Brain microvascular endothelial cell (primary cell): ENCODE measurements at regions not wholly inside any gene's neighbourhood (a gene's known extent, or its start where the extent isn't known, plus 50 kb on each side); places are given as distances from the start of the nearest gene placed in this dataset.

Experiments
- DNase-seq: peaks from one replicate; pipeline ENCODE4 v3.0.0-alpha.2; 2020
- H3K27ac ChIP-seq: fragments of 250-450 bp; sonication (Bioruptor Pico); 2 replicates; pipeline ENCODE4 v1.5.1; 2020; ENCODE audit warnings: mild to moderate bottlenecking, moderate library complexity
- H3K27me3 ChIP-seq: fragments of 250-450 bp; sonication (Bioruptor Pico); replicated peaks from 2 replicates; pipeline ENCODE4 v1.5.1; 2020; ENCODE audit warnings: mild to moderate bottlenecking
- H3K36me3 ChIP-seq: fragments of 250-450 bp; sonication (Bioruptor Pico); replicated peaks from 2 replicates; pipeline ENCODE4 v1.5.1; 2020; ENCODE audit warnings: mild to moderate bottlenecking
- H3K4me3 ChIP-seq: 2 replicates; pipeline ENCODE4 v1.5.1; 2011; ENCODE audit warnings: low read depth, mild to moderate bottlenecking, control low read depth, low read length, moderate library complexity
- in situ Hi-C: cut with HindIII; loops from 2 replicates; pipeline ENCODE4 v1.10.0; 2017; ENCODE audit warnings: low sequenced_read_pairs, low pct_ligation_motif_present
- TF ChIP-seq, protein P1 (sequence below): IDR thresholded peaks from 2 replicates; pipeline ENCODE4 v1.5.1; 2011; ENCODE audit warnings: low read depth, mild to moderate bottlenecking, moderate library complexity, low read length, control low read depth, inconsistent platforms; ENCODE audit errors: missing control alignments

DNA sequence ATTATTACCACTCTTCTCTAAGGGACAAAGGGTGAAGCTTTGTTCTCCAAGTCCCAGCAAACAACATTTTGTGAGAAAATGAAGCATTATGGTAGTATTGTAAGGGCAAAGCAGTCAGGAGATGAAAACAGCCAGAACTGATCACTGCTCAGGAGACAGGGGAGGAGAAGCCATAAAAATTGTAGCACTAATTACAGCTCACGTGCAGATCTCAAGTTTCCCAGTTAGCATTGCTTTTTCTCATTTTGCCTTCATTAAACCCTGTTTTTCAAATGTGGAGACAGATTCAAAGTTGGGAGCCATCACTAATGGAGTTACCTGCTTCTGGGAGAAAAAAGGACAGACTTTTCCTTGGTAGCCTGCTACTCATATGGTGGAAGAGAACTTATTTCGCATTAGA, 210.9 kb upstream of the PDE10A start:
- in situ Hi-C loops = no loop called here
- H3K4me3 ChIP-seq = no peak overlapping the region
- no peaks in the 10 kb centered on the region for H3K36me3 ChIP-seq
- TF ChIP-seq, protein P1, sequence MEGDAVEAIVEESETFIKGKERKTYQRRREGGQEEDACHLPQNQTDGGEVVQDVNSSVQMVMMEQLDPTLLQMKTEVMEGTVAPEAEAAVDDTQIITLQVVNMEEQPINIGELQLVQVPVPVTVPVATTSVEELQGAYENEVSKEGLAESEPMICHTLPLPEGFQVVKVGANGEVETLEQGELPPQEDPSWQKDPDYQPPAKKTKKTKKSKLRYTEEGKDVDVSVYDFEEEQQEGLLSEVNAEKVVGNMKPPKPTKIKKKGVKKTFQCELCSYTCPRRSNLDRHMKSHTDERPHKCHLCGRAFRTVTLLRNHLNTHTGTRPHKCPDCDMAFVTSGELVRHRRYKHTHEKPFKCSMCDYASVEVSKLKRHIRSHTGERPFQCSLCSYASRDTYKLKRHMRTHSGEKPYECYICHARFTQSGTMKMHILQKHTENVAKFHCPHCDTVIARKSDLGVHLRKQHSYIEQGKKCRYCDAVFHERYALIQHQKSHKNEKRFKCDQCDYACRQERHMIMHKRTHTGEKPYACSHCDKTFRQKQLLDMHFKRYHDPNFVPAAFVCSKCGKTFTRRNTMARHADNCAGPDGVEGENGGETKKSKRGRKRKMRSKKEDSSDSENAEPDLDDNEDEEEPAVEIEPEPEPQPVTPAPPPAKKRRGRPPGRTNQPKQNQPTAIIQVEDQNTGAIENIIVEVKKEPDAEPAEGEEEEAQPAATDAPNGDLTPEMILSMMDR = no peak
- H3K27ac ChIP-seq = no peak overlapping the region
- DNase-seq = no peak
- peaks cover 25% of the 10 kb centered on the region for H3K27me3 ChIP-seq

DNA sequence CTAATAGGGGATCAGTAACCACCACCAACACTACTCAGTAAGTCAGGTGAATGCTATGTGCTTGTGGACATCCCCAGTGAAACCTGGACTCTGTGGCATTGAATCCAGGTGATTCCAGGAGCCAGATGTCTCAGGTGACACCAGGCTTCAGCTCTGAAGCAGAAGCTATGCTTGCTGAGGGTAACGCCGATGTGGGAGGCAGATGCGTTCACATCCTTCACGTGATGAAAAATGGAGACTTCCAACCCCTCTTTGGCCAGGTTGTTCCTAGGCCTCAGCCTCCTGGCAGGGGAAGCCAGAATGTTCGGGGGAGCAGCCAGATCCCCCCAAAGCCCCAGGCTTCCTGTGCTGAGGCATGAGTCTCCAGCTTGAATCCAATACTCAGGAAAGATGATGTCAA, 209.8 kb upstream of the PDE10A start:
- in situ Hi-C loops = no loop called here
- TF ChIP-seq, protein P1 = no peak
- Histone ChIP-seq H3K36me3 (no peaks in the 10 kb centered on the region), H3K4me3 (no peak overlapping the region), H3K27ac (no peak overlapping the region), H3K27me3 (peaks cover 25% of the 10 kb centered on the region)
- no peak for DNase-seq

DNA sequence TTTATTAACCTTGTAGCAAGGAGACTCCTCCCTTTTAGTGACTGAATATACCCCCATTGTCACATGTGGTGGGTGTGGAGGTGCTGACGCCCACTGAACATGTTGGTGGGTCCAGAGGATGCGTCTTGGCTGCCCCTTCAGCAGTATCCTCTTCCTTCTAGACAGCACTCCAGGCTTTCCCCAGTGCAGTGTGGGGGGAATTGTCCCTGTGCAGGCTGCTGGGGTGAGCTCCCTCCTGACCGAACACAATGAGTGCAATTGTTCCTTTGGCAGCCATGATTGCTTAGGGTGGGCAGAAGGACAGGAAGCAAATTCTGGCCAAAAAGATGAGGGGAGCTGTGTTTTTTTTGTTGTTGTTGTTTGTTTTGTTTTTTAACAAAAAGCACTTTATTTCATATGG, 209.3 kb upstream of the PDE10A start:
- TF ChIP-seq, protein P1 = no peak
- Histone ChIP-seq H3K36me3 (no peaks in the 10 kb centered on the region), H3K27me3 (peaks cover 25% of the 10 kb centered on the region), H3K4me3 (no peak overlapping the region), H3K27ac (no peak overlapping the region)
- in situ Hi-C loops = no loop called here
- DNase-seq = no peak

DNA sequence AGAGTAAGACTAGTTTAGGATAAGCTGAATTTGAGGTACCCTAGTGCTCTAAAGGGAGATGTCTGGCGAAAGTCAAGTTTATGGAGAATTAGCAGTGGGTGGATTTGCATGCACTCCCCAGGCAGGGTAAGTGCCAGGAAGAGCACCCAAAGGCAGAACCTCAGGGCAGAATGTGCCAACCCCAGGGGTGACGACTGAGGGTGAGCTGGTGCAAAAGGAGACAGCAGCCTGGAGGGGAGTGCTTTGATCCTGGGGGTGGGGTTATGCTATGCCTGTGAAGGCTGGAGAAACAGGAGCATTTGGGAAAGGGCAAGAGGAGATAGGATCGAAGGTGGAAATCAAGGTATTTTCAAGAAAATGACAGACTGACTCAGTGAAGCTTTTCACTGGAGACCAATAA, 208.5 kb upstream of the PDE10A start:
- Histone ChIP-seq H3K27me3 (peaks cover 18% of the 10 kb centered on the region), H3K36me3 (no peaks in the 10 kb centered on the region), H3K27ac (no peak overlapping the region), H3K4me3 (no peak overlapping the region)
- in situ Hi-C loops = no loop called here
- TF ChIP-seq, protein P1 = no peak
- no peak for DNase-seq

DNA sequence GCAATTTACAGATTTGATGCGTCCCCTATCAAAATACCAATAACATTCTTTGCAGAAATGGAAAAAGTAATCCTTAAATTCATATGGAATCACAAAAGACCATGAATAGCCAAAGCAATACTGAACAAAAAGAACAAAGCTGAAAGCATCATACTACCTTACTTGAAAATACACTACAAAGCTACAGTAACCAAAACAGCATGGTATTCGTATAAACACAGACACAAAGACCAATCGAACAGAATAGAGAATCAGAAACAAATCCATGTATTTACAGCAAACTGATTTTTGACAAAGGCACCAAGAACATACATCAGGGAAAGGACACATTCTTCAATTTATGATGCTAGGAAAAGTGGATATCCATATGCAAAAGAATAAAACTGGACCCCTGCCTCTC, 206.5 kb upstream of the PDE10A start:
- Histone ChIP-seq H3K27me3 (peaks cover 14% of the 10 kb centered on the region), H3K4me3 (no peak overlapping the region), H3K36me3 (no peaks in the 10 kb centered on the region), H3K27ac (no peak overlapping the region)
- TF ChIP-seq, protein P1 = no peak
- in situ Hi-C loops = no loop called here
- DNase-seq = no peak

DNA sequence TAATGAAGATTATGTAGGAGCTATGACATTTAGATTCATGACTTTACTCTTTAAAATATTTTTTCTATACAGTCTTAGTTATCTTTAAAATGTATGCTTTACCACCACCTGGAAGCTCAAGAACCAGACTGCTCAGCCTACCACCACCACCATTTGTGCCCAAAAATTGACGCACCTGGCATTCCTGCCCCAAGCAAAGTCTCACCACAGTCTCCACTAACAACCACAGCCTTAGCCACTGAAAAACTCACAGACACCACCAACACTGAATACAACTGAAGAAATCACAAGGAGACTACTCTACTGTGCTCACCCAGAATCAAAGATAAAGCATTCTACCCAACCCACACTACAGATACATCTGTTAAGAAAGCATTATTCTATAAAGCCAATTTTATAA, 201.9 kb upstream of the PDE10A start:
- in situ Hi-C loops = no loop called here
- TF ChIP-seq, protein P1 = no peak
- Histone ChIP-seq H3K36me3 (no peaks in the 10 kb centered on the region), H3K27ac (no peak overlapping the region), H3K4me3 (no peak overlapping the region), H3K27me3 (no peaks in the 10 kb centered on the region)
- DNase-seq = no peak
